PFSK-1 (cell line): ENCODE measurements at regions not wholly inside any gene's neighbourhood (a gene's known extent, or its start where the extent isn't known, plus 50 kb on each side); places are given as distances from the start of the nearest gene placed in this dataset.

Source experiments
- FOXP2 ChIP-seq: optimal IDR thresholded peaks from 2 replicates; pipeline ENCODE3; 2011; ENCODE audit warnings: borderline replicate concordance, control low read depth, inconsistent platforms; ENCODE audit not compliant: insufficient read depth; ENCODE audit errors: extremely low read length, extremely low read depth
- POLR2AphosphoS5 ChIP-seq: IDR thresholded peaks from 2 replicates; pipeline ENCODE4 v1.6.1; 2012; ENCODE audit warnings: low read depth, mild to moderate bottlenecking, control low read depth, low read length, moderate library complexity
- SIN3A ChIP-seq: IDR thresholded peaks from 2 replicates; pipeline ENCODE4 v1.6.1; 2012; ENCODE audit warnings: mild to moderate bottlenecking, low read length, moderate library complexity, borderline replicate concordance; ENCODE audit not compliant: insufficient read depth
- TAF1 ChIP-seq: IDR thresholded peaks from 2 replicates; pipeline ENCODE4 v1.6.1; 2012; ENCODE audit warnings: low read length, control low read depth, borderline replicate concordance; ENCODE audit not compliant: insufficient read depth
- TF ChIP-seq, protein P1 (sequence below), 2 experiments: IDR thresholded peaks; 2 replicates each; pipeline versions ENCODE4 v1.6.1 to v1.8.0; 2011 to 2012; ENCODE audit warnings: low read depth in 2 of 2, low read length in 2 of 2, control low read depth in 1 of 2, inconsistent platforms in 1 of 2, mild to moderate bottlenecking in 1 of 2, moderate library complexity in 1 of 2; ENCODE audit not compliant: insufficient read depth in 1 of 2

DNA sequence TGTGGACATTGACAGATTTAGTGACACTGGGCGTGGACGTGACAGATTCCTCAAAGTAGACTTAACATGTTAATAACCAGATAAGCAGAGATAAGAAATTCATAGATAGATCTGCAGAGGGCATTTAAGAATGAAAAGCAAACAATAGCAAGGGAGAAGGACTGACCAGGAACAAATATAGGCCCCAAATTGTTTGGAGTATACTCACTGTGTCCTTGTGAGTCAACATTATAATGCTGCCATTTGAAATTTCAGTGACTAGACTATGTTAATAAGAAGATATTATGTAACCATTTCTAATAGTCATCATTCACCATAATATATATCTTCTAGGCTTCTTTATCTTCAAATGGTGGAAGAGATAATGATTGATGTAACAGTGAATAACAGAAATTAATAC lies 78.1 kb upstream of the SLC38A11 start:
- TF ChIP-seq, protein P1, sequence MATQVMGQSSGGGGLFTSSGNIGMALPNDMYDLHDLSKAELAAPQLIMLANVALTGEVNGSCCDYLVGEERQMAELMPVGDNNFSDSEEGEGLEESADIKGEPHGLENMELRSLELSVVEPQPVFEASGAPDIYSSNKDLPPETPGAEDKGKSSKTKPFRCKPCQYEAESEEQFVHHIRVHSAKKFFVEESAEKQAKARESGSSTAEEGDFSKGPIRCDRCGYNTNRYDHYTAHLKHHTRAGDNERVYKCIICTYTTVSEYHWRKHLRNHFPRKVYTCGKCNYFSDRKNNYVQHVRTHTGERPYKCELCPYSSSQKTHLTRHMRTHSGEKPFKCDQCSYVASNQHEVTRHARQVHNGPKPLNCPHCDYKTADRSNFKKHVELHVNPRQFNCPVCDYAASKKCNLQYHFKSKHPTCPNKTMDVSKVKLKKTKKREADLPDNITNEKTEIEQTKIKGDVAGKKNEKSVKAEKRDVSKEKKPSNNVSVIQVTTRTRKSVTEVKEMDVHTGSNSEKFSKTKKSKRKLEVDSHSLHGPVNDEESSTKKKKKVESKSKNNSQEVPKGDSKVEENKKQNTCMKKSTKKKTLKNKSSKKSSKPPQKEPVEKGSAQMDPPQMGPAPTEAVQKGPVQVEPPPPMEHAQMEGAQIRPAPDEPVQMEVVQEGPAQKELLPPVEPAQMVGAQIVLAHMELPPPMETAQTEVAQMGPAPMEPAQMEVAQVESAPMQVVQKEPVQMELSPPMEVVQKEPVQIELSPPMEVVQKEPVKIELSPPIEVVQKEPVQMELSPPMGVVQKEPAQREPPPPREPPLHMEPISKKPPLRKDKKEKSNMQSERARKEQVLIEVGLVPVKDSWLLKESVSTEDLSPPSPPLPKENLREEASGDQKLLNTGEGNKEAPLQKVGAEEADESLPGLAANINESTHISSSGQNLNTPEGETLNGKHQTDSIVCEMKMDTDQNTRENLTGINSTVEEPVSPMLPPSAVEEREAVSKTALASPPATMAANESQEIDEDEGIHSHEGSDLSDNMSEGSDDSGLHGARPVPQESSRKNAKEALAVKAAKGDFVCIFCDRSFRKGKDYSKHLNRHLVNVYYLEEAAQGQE (IDR thresholded peaks at IDR 0.05; ENCODE audit: insufficient read depth in 1 of 2, low read depth in 2 of 2, low read length in 2 of 2): no peak
- TF ChIP-seq POLR2AphosphoS5 (no peak), TAF1 (no peak), FOXP2 (no peak), SIN3A (no peak)

DNA sequence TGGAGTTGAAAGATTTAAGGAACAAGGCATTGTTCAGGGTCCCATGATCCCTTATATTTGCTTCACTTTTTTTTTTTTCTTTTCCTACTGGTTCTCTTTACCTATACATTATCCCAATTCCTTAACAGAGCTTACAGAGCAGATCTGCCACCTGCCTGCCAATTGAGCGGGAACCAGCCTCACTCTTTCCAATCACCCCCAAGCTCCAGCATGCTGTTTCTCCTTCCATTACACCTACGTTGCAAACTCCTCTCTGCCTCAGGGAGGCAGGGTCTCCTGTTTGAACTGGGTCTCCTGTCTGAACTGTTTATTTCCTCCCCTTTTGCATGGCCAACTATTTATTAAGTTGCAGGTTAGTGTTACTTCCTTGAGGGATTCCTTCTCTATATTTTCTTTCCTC lies 77.2 kb upstream of the SLC38A11 start:
- TF ChIP-seq TAF1: no peak
- no peak for TF ChIP-seq POLR2AphosphoS5
- TF ChIP-seq SIN3A: no peak

DNA sequence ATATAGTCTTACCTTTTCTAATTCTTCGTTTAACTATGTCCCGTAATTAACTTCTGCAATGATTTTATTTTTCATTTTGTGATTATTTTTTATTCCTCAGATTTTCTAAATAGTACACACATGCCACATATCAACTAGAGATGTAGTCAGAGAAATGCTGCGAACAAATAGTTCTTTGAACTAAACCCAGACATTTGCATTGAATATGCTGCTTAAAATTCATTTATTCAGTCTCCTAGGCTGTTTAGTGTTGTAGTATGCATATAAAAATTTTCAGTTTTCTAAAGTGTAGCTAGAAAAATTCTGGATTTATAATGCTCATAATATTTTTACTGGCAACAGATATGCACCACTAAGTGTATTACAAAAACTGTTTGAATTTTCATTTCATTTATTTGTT lies 68.9 kb upstream of the SLC38A11 start:
- TF ChIP-seq SIN3A: no peak
- TF ChIP-seq POLR2AphosphoS5: no peak
- TF ChIP-seq TAF1: no peak
- no peak for TF ChIP-seq FOXP2
- TF ChIP-seq, protein P1 (IDR thresholded peaks at IDR 0.05; ENCODE audit: insufficient read depth in 1 of 2, low read depth in 2 of 2, low read length in 2 of 2): no peak

DNA sequence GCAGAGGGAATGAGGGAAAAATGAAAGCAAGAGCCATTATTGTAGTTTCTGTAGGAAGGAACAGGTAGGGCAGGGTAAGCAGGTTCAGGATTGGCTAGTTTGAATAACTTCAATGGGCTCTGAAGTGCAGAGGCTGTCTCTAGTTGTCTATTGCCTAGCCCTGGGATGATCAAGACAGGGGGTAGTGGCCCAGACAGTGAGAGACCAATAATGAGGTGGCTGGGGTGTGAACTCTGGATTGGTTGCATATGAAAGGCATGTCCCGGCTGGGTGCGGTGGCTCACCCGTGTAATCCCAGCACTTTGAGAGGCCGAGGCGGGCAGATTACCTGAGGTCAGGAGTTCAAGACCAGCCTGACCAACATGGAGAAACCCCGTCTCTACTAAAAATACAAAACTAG lies 67.5 kb upstream of the SLC38A11 start:
- TF ChIP-seq SIN3A (no peak), TAF1 (no peak), POLR2AphosphoS5 (no peak), FOXP2 (no peak)
- TF ChIP-seq, protein P1 (IDR thresholded peaks at IDR 0.05; ENCODE audit: insufficient read depth in 1 of 2, low read depth in 2 of 2, low read length in 2 of 2): no peak

DNA sequence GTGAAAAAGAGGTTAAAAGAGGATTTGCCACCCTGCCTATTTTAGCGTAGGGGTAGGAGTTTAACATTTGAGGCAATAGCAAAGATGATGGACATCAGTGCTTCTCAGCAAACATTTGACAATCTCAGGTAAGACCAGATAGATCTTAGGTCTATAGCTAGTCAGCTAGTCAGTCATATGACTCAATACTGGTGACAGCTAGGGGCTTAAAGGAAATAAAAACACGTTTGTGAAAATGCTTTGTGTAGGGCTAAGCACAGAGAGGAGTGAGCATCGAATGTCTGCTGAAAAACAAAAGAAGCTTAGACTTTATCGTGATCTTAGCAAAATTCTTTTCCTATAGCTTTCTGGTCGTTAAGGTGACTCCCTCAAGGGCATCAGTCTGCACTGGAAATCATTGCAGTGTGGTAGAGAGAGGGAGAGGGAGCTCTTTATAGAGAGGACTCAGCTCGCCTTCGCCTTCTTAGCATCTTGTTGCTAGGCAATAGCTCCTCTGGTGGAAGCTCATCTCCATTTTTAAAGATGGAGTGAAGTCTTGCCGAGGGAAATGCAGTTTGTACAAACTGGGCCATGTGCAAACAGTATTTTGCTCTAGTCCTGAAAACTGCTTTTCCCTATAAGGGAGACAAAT lies 62.8 kb upstream of the SLC38A11 start:
- TF ChIP-seq, protein P1 (IDR thresholded peaks at IDR 0.05; ENCODE audit: insufficient read depth in 1 of 2, low read depth in 2 of 2, low read length in 2 of 2): no peak
- no peak for TF ChIP-seq FOXP2
- TF ChIP-seq POLR2AphosphoS5: no peak
